ENCODE measurements at regions not wholly inside any gene's neighbourhood (a gene's known extent, or its start where the extent isn't known, plus 50 kb on each side); places are given as distances from the start of the nearest gene placed in this dataset.

DNA sequence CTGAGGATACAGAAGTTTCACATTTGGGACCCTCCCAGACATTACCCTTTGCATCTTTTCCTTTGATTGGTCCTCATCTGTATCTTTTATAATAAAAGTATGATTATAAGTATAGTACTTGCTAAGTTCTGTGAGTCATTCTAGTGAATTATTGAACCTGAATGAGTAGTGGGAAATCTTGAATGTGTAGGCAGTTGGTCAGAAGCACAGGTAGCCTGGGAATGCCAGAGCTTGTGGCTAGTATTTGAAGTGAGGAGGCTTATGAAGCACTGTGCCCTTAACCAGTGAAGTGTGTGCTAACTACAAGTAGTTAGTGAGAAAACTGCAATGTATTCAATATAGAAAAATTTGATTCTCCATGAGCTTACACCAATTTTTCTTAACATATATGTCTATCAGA lies 257.6 kb downstream of the GRB14 start:
- Histone ChIP-seq H3K4me2 (ENCODE audit: control insufficient read depth, extremely low read depth, insufficient read depth, low read depth, low read length) (no peak overlapping the region), H3K4me3 (ENCODE audit: control insufficient read depth in 2 of 3, extremely low read depth in 1 of 3, insufficient read depth in 2 of 3, low read depth in 1 of 3, low read length in 3 of 3) (no peak overlapping the region), H3K27me3 (ENCODE audit: control insufficient read depth, extremely low read depth, insufficient read depth, low read length) (no peaks in the 10 kb centered on the region), H3K9me1 (ENCODE audit: control insufficient read depth, extremely low read depth, insufficient read depth, low read length) (no peaks in the 10 kb centered on the region), H3K4me1 (ENCODE audit: control insufficient read depth, extremely low read depth, insufficient read depth, low read length) (no peaks in the 10 kb centered on the region), H4K20me1 (ENCODE audit: control insufficient read depth, extremely low read depth, insufficient read depth, low read length) (no peaks in the 10 kb centered on the region), H3K9ac (ENCODE audit: control insufficient read depth, extremely low read depth, insufficient read depth, low read length) (no peak overlapping the region), H3K27ac (ENCODE audit: control insufficient read depth, insufficient read depth, low read length) (no peak overlapping the region), H2AFZ (ENCODE audit: control insufficient read depth, low read length) (no peak overlapping the region), H3K79me2 (ENCODE audit: control insufficient read depth, insufficient read depth, low read length) (no peaks in the 10 kb centered on the region), H3K36me3 (ENCODE audit: control insufficient read depth in 2 of 2, extremely low read depth in 1 of 2, insufficient read depth in 2 of 2, low read length in 2 of 2) (no peaks in the 10 kb centered on the region), H3K9me3 (ENCODE audit: control insufficient read depth, low read depth, low read length) (no peaks in the 10 kb centered on the region)
- TF ChIP-seq, protein P1, sequence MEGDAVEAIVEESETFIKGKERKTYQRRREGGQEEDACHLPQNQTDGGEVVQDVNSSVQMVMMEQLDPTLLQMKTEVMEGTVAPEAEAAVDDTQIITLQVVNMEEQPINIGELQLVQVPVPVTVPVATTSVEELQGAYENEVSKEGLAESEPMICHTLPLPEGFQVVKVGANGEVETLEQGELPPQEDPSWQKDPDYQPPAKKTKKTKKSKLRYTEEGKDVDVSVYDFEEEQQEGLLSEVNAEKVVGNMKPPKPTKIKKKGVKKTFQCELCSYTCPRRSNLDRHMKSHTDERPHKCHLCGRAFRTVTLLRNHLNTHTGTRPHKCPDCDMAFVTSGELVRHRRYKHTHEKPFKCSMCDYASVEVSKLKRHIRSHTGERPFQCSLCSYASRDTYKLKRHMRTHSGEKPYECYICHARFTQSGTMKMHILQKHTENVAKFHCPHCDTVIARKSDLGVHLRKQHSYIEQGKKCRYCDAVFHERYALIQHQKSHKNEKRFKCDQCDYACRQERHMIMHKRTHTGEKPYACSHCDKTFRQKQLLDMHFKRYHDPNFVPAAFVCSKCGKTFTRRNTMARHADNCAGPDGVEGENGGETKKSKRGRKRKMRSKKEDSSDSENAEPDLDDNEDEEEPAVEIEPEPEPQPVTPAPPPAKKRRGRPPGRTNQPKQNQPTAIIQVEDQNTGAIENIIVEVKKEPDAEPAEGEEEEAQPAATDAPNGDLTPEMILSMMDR (optimal IDR thresholded peaks at IDR 0.05 in 1 of 3, IDR thresholded peaks at IDR 0.05 in 1 of 3, conservative IDR thresholded peaks at IDR 0.05 in 1 of 3; ENCODE audit: extremely low read depth in 1 of 3, insufficient read depth in 2 of 3, low read length in 3 of 3), result no peak
- no peak for TF ChIP-seq EZH2 (IDR thresholded peaks at IDR 0.05; ENCODE audit: low read length)
- DNase-seq (ENCODE audit: low read depth, low spot score) (no peak), FAIRE-seq (no peak)
- dilution Hi-C loops (cut with MboI; ENCODE audit: extremely low pct_ligation_motif_present, low sequenced_read_pairs), result no loop called here

DNA sequence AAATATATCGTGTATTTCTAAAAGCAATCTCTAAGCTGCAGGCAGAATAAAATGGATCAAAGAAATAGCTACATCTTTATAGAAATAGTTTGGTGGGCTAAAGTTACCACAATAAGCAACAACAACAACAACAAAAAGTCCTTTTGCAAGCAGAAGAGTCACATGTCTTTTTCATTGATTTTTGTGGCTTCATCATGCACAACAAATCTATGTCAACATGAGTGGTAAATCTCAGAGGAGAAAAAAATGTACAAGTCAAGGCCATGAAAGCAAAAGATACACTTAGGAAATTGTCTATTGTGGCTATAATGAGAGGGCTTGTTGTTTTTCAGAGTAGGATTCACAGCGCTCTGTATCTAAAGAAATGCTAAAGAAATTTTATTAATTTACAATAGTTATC lies 269.7 kb downstream of the GRB14 start:
- H3K27me3 ChIP-seq (ENCODE audit: control insufficient read depth, extremely low read depth, insufficient read depth, low read length), result no peaks in the 10 kb centered on the region
- no peak overlapping the region for H3K27ac ChIP-seq (ENCODE audit: control insufficient read depth, insufficient read depth, low read length)
- no peak for TF ChIP-seq EZH2 (IDR thresholded peaks at IDR 0.05; ENCODE audit: low read length)
- TF ChIP-seq, protein P1 (optimal IDR thresholded peaks at IDR 0.05 in 1 of 3, IDR thresholded peaks at IDR 0.05 in 1 of 3, conservative IDR thresholded peaks at IDR 0.05 in 1 of 3; ENCODE audit: extremely low read depth in 1 of 3, insufficient read depth in 2 of 3, low read length in 3 of 3), result no peak
- no peaks in the 10 kb centered on the region for H3K36me3 ChIP-seq (ENCODE audit: control insufficient read depth in 2 of 2, extremely low read depth in 1 of 2, insufficient read depth in 2 of 2, low read length in 2 of 2)
- no peak overlapping the region for H3K4me2 ChIP-seq (ENCODE audit: control insufficient read depth, extremely low read depth, insufficient read depth, low read depth, low read length)
- H3K9ac ChIP-seq (ENCODE audit: control insufficient read depth, extremely low read depth, insufficient read depth, low read length), result no peak overlapping the region
- H4K20me1 ChIP-seq (ENCODE audit: control insufficient read depth, extremely low read depth, insufficient read depth, low read length), result no peaks in the 10 kb centered on the region
- DNase-seq (ENCODE audit: low read depth, low spot score) (no peak), FAIRE-seq (no peak)
- no peak overlapping the region for H2AFZ ChIP-seq (ENCODE audit: control insufficient read depth, low read length)
- no peaks in the 10 kb centered on the region for H3K4me1 ChIP-seq (ENCODE audit: control insufficient read depth, extremely low read depth, insufficient read depth, low read length)
- no peaks in the 10 kb centered on the region for H3K9me1 ChIP-seq (ENCODE audit: control insufficient read depth, extremely low read depth, insufficient read depth, low read length)
- H3K79me2 ChIP-seq (ENCODE audit: control insufficient read depth, insufficient read depth, low read length), result no peaks in the 10 kb centered on the region
- dilution Hi-C loops (cut with MboI; ENCODE audit: extremely low pct_ligation_motif_present, low sequenced_read_pairs), result no loop called here
- H3K9me3 ChIP-seq (ENCODE audit: control insufficient read depth, low read depth, low read length), result no peaks in the 10 kb centered on the region
- H3K4me3 ChIP-seq (ENCODE audit: control insufficient read depth in 2 of 3, extremely low read depth in 1 of 3, insufficient read depth in 2 of 3, low read depth in 1 of 3, low read length in 3 of 3), result no peak overlapping the region
